ENCODE measurements at regions not wholly inside any gene's neighbourhood (a gene's known extent, or its start where the extent isn't known, plus 50 kb on each side); places are given as distances from the start of the nearest gene placed in this dataset.

DNA sequence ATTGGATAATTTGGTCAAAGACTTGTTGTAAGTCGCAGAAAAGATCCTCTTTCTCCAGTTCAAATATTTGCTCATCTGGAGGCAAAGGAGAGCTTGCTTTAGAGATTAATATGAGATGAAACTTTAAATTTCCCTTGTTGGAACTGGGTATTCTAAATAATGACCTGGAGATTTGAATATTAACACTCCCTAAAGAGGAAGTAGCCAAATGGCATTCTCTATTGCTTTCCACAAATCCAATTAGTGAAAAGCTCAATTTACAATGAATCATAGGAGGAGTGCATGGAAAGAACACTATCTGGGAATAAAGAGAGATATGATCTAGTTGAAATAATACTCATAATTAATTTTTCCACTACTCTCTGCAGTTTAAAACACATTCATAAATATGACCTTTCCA, 641.6 kb upstream of the TENM4 start:
- in situ Hi-C loops (cut with MboI) (no loop called here), intact Hi-C loops (cut with micrococcal nuclease; ENCODE audit: unreplicated experiment) (no loop called here)
- ChIA-PET SMC1A (ENCODE audit: uncharacterized antibody, unreplicated experiment) (no interaction called here), RAD21 (ENCODE audit: unreplicated experiment) (no interaction called here), CTCF (no interaction called here), POLR2A (no interaction called here)
- no peak overlapping the region for H3K27ac ChIP-seq (ENCODE audit: control insufficient read depth, insufficient read depth)
- H3K4me3 ChIP-seq = no peak overlapping the region
- no peaks in the 10 kb centered on the region for H3K79me2 ChIP-seq (ENCODE audit: control insufficient read depth, insufficient read depth, low read length)
- H3K4me2 ChIP-seq (ENCODE audit: control insufficient read depth, insufficient read depth) = no peak overlapping the region
- WGBS (ENCODE audit: insufficient coverage, insufficient replicate concordance, low lambda C conversion rate, missing lambda C conversion rate) = 0% methylated on average over 1 of the region's 1 CpG
- H3K36me3 ChIP-seq (ENCODE audit: control insufficient read depth in 2 of 2, insufficient read depth in 2 of 2, low read length in 1 of 2) = no peaks in the 10 kb centered on the region
- no TSS peak for BruUV-seq (replicated peaks)
- no peak for DNase-seq (ENCODE audit: low read depth, low spot score)
- no peaks in the 10 kb centered on the region for H3K4me1 ChIP-seq (ENCODE audit: control insufficient read depth, insufficient read depth, low read length)
- H2AFZ ChIP-seq (ENCODE audit: control insufficient read depth, low read depth, low read length) = no peak overlapping the region
- no peaks in the 10 kb centered on the region; a peak in 3 of 4 replicates for H3K27me3 ChIP-seq (replicated peaks in 1 of 2; ENCODE audit: control insufficient read depth in 2 of 2, insufficient read depth in 2 of 2, low read length in 1 of 2)
- ATAC-seq = no peak
- TF ChIP-seq SIX5 (IDR thresholded peaks at IDR 0.05; ENCODE audit: low read depth, low read length, severe bottlenecking) = no peak
- no peak for TF ChIP-seq LARP7 (IDR thresholded peaks at IDR 0.05)
- TF ChIP-seq STAT3 (IDR thresholded peaks at IDR 0.05; ENCODE audit: low read depth, low read length) = no peak
- no peaks in the 10 kb centered on the region for H4K20me1 ChIP-seq (ENCODE audit: control insufficient read depth, insufficient read depth)
- no peak for FAIRE-seq
- no peak overlapping the region for H3K9ac ChIP-seq (ENCODE audit: control insufficient read depth, insufficient read depth, low read length)
- H3K9me3 ChIP-seq (replicated peaks; ENCODE audit: control insufficient read depth, insufficient read depth, low read length) = no peaks in the 10 kb centered on the region

GRCh38 chr11:80077113-80077512, 636.3 kb upstream of the TENM4 start:
- ChIA-PET SMC1A (ENCODE audit: uncharacterized antibody, unreplicated experiment) (no interaction called here), POLR2A (no interaction called here), RAD21 (ENCODE audit: unreplicated experiment) (no interaction called here), CTCF (no interaction called here)
- H3K27ac ChIP-seq (ENCODE audit: control insufficient read depth, insufficient read depth) = no peak overlapping the region
- no peak for FAIRE-seq
- intact Hi-C loops (cut with micrococcal nuclease; ENCODE audit: unreplicated experiment) (no loop called here), in situ Hi-C loops (cut with MboI) (no loop called here)
- TF ChIP-seq E4F1 (IDR thresholded peaks at IDR 0.05; ENCODE audit: borderline replicate concordance, partially characterized antibody) = no peak
- no peak for TF ChIP-seq HCFC1 (IDR thresholded peaks at IDR 0.05; ENCODE audit: low read length)
- no peak for TF ChIP-seq SRF (IDR thresholded peaks at IDR 0.05; ENCODE audit: low read depth in 2 of 2, low read length in 2 of 2)
- no peak for TF ChIP-seq IRF5 (IDR thresholded peaks at IDR 0.05; ENCODE audit: borderline replicate concordance)
- no peak for TF ChIP-seq NR2C1 (IDR thresholded peaks at IDR 0.05)
- no peak for TF ChIP-seq SREBF2 (IDR thresholded peaks at IDR 0.05; ENCODE audit: low read length)
- TF ChIP-seq CHD1 (IDR thresholded peaks at IDR 0.05; ENCODE audit: low read depth, low read length) = no peak
- TF ChIP-seq MEF2B (IDR thresholded peaks at IDR 0.05; ENCODE audit: partially characterized antibody, poor library complexity, severe bottlenecking) = no peak
- no peak for TF ChIP-seq BACH1 (IDR thresholded peaks at IDR 0.05; ENCODE audit: borderline replicate concordance)
- TF ChIP-seq EGR1 (IDR thresholded peaks at IDR 0.05; ENCODE audit: borderline replicate concordance in 1 of 2, low read depth in 2 of 2, low read length in 2 of 2) = no peak
- no peak for ATAC-seq
- no peaks in the 10 kb centered on the region; a peak in 1 of 4 replicates for H3K27me3 ChIP-seq (replicated peaks in 1 of 2; ENCODE audit: control insufficient read depth in 2 of 2, insufficient read depth in 2 of 2, low read length in 1 of 2)
- no peaks in the 10 kb centered on the region for H3K36me3 ChIP-seq (ENCODE audit: control insufficient read depth in 2 of 2, insufficient read depth in 2 of 2, low read length in 1 of 2)
- no peaks in the 10 kb centered on the region for H4K20me1 ChIP-seq (ENCODE audit: control insufficient read depth, insufficient read depth)
- no peak overlapping the region for H3K9ac ChIP-seq (ENCODE audit: control insufficient read depth, insufficient read depth, low read length)
- no peak for DNase-seq (ENCODE audit: low read depth, low spot score)
- H3K4me2 ChIP-seq (ENCODE audit: control insufficient read depth, insufficient read depth) = no peak overlapping the region
- H2AFZ ChIP-seq (ENCODE audit: control insufficient read depth, low read depth, low read length) = no peak overlapping the region
- no peaks in the 10 kb centered on the region for H3K4me1 ChIP-seq (ENCODE audit: control insufficient read depth, insufficient read depth, low read length)
- 0% methylated on average over 4 of the region's 4 CpGs for WGBS (ENCODE audit: insufficient coverage, insufficient replicate concordance, low lambda C conversion rate, missing lambda C conversion rate)
- no peaks in the 10 kb centered on the region for H3K79me2 ChIP-seq (ENCODE audit: control insufficient read depth, insufficient read depth, low read length)
- no peaks in the 10 kb centered on the region for H3K9me3 ChIP-seq (replicated peaks; ENCODE audit: control insufficient read depth, insufficient read depth, low read length)
- BruUV-seq (replicated peaks) = no TSS peak
- H3K4me3 ChIP-seq = no peak overlapping the region
